GM21515 (cell line): ENCODE measurements at regions not wholly inside any gene's neighbourhood (a gene's known extent, or its start where the extent isn't known, plus 50 kb on each side); places are given as distances from the start of the nearest gene placed in this dataset.

Experiments used
- ATAC-seq: cut with Tn5 transposase; IDR thresholded peaks from one replicate; pipeline ENCODE4 v1.9.1; 2021; ENCODE audit not compliant: unreplicated experiment

DNA sequence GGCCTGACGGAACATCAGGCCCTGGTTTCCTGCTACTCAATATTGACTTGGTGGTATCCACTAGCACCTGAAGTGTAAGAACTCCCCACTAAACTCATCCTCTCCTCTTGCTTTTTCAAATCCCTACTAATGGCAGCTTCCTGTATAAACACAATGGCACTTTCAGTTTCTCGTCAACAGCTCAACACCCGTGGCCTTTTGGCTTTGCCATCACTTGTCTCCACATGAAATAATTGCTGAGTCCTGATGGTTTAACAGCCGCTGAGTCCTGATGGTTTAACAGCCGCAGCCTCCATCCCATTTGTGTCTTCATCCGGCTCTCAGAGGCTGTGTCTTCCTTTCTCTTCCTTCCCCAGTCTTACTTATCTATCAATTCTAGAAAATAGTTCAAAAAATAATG lies 261.4 kb upstream of the PITRM1 start:
- no peak for ATAC-seq

DNA sequence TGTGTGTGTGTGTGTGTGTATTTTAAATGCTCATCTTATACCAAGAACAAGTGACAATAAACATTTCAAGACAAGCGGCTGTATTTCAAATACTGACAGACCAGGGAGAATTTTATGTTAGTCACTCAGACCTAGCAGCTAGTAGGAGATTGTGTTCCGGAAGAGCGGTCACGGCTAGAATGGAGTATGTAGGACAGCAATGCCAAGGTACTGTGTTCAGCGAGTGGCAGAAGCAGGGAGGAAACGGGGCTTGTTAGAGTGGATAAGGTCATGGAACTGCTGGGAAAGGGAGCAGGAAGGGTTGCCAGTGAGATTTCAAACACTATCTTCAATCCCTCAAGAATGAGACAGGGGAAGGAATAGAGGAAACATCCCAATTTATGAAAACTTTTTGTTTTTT lies 260.5 kb upstream of the PITRM1 start:
- ATAC-seq: no peak

GRCh38 chr10:3432081-3432825 lies 259.7 kb upstream of the PITRM1 start:
- no peak for ATAC-seq

- ATAC-seq: no peak
Observed at GRCh38 chr10:3430501-3430900, 257.9 kb upstream of the PITRM1 start.

GRCh38 chr10:3429676-3430075 lies 257.1 kb upstream of the PITRM1 start:
- no peak for ATAC-seq

- no peak for ATAC-seq
Observed at GRCh38 chr10:3428826-3429225, 256.2 kb upstream of the PITRM1 start.

DNA sequence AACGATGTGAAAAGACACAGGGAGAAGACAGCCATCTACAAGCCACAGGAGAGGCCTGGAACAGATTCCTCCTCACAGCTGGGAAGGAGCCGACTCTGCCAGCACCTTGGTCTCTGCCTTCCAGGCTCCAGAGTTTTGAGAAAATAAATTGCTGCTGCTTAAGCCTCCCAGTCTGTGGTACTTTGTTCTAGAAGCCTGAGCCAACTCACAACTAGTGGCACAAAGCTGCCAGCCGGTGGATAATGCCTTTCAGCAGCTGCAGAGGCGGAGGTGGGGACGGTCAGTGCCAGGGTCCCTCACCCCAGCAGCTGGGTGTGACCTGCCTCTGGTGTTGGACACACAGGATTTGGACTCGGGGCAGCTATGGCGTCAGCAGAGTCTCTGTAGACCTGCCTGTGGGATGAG lies 255.4 kb upstream of the PITRM1 start:
- ATAC-seq: no peak

- no peak for ATAC-seq
Observed at GRCh38 chr10:3427347-3427746, 254.8 kb upstream of the PITRM1 start.

GRCh38 chr10:3426190-3426845 lies 253.7 kb upstream of the PITRM1 start:
- no peak for ATAC-seq

- ATAC-seq: no peak
Observed at GRCh38 chr10:3425716-3426115, 253.1 kb upstream of the PITRM1 start.

- no peak for ATAC-seq
Observed at GRCh38 chr10:3425261-3425660, 252.7 kb upstream of the PITRM1 start.

- no peak for ATAC-seq
Observed at GRCh38 chr10:3424111-3424851, 251.7 kb upstream of the PITRM1 start.

- no peak for ATAC-seq
Observed at GRCh38 chr10:3423384-3423783, 250.8 kb upstream of the PITRM1 start.

DNA sequence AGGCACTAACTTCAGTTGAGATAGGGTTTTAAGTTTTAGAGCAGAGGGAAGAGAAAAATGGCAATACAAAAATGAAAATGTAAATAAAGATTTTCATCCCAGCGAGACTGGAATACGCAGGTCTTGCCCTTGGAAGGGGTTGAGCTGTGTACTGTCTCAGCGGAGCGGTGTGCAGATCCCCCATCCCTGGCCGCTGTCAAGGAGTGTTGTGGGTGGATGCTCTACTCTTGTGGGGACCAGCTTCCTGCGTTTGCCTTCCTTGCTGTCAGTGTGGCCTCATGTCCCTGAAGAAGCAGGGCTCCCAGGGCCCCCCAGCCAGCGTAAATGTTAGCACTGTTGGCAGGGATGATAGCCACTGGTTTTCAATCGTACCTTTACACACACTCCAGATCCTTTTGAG lies 249.7 kb upstream of the PITRM1 start:
- no peak for ATAC-seq

DNA sequence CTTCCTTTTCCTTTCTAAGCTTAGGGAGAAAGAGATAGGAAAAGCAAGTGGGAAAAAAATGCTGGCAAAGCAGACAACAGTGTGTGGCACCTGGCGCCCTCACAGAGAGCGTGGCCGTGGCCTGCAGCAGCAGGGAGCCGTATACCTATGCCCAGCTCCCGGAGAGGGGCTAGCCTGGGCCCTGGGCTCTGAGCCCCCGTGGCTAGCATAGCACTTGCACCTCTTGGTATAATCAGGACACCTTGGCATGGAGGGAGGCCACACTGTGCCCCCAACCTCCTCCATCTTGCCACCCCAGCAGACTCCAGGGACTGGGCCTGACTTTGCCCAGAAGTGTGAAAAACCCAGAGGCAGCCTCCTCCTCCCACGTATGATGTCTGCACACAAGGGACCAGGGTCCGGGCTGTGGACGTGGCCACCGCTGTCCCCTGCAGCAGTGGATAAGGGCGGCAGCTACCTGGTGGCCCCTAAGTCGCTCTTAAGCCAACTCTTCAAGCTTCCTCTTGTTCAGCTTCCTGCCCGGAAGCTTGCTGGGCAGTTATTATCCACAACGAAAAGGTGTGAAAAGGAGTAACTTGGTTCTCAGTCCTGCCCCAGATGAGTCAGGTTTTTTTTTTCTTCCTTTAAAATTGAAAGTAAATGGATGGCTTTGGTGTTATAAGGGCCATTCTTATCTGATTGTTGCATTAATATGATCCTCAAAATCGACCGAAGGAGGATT lies 249.1 kb upstream of the PITRM1 start:
- ATAC-seq: no peak

GRCh38 chr10:3420527-3421469 lies 248.2 kb upstream of the PITRM1 start:
- no peak for ATAC-seq

GRCh38 chr10:3419719-3420495 lies 247.3 kb upstream of the PITRM1 start:
- ATAC-seq: no peak

DNA sequence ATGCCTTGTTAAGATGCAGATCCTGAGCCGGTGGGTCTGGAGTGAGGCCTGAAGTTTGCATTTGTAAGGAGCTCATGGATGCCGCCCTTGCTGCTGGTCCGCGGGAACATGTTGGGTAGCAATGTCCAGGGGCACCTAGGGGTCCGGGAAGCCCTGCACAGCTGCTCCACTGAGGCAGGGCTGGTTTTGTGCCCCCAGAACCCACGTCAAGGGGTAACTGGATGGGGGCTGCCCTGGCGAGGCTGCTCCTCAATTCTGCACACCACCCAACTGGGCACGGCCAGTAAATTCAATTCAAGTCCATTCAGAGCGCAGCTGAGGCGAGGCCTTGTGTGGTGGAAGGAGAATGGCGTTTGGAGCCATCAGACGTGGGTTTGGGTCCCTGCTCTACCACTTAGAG lies 246.3 kb upstream of the PITRM1 start:
- no peak for ATAC-seq

GRCh38 chr10:3418041-3418754 lies 245.6 kb upstream of the PITRM1 start:
- ATAC-seq: no peak
